GM12865 (cell line): ENCODE measurements at regions not wholly inside any gene's neighbourhood (a gene's known extent, or its start where the extent isn't known, plus 50 kb on each side); places are given as distances from the start of the nearest gene placed in this dataset.

Source experiments
- DNase-seq: peaks from one replicate; pipeline ENCODE4 v3.0.0; 2010; ENCODE audit warnings: low read depth
- H3K4me3 ChIP-seq: 2 replicates; pipeline ENCODE4 v1.5.1; 2011; ENCODE audit warnings: mild to moderate bottlenecking, low read depth, low read length, control low read depth
- TF ChIP-seq, protein P1 (sequence below): IDR thresholded peaks from 2 replicates; pipeline ENCODE4 v1.5.1; 2011; ENCODE audit warnings: low read length, control low read depth, low read depth, inconsistent platforms; ENCODE audit not compliant: insufficient read depth; ENCODE audit errors: missing control alignments

DNA sequence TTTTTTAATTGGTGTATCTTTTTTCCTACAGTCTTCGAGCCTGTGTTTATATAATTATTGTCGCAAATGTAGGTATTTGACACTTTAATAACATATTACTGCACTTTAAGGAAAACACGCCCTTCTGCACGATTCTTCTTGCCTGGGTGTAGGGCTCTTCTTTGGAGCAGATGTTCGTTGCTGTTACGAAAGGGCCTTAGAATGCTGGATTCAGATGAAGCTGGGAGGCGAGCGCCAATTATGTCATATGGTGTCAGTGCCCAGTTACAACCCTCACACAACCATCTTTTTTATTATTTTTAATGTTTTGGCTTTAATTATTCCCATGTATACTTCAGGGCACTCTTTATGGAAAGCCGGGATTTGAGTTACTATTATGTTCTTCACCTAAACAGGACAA, 553.0 kb downstream of the EBF1 start:
- TF ChIP-seq, protein P1, sequence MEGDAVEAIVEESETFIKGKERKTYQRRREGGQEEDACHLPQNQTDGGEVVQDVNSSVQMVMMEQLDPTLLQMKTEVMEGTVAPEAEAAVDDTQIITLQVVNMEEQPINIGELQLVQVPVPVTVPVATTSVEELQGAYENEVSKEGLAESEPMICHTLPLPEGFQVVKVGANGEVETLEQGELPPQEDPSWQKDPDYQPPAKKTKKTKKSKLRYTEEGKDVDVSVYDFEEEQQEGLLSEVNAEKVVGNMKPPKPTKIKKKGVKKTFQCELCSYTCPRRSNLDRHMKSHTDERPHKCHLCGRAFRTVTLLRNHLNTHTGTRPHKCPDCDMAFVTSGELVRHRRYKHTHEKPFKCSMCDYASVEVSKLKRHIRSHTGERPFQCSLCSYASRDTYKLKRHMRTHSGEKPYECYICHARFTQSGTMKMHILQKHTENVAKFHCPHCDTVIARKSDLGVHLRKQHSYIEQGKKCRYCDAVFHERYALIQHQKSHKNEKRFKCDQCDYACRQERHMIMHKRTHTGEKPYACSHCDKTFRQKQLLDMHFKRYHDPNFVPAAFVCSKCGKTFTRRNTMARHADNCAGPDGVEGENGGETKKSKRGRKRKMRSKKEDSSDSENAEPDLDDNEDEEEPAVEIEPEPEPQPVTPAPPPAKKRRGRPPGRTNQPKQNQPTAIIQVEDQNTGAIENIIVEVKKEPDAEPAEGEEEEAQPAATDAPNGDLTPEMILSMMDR = no peak
- H3K4me3 ChIP-seq = no peak overlapping the region
- no peak for DNase-seq

DNA sequence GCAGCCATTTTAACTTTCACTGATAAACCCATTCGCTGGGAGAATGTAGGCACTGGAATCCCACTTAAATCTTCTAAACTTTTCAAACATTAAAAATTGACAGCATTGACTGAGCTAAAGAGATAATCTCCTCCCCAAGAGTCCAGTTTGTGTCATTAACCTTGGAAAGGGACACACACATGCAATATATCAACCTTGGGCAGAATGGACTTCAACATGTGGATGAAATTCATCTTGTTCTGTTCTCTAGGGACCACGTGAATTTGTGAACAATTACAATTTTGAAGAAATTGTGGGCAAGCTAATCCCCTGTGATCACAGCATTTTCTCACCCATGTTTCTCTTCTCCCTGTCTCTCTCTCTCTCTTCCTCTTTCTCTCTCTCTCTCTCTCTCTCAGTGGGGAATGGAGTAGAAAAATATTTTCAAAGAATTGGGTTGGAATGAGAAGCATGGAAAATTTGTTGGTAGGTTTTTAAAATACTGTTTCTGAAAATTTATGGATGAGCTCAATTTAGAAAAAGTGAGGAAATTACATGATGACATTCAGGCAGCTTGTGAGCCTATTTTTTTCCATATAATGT, 553.7 kb downstream of the EBF1 start:
- DNase-seq = no peak
- TF ChIP-seq, protein P1 = no peak
- no peak overlapping the region for H3K4me3 ChIP-seq

DNA sequence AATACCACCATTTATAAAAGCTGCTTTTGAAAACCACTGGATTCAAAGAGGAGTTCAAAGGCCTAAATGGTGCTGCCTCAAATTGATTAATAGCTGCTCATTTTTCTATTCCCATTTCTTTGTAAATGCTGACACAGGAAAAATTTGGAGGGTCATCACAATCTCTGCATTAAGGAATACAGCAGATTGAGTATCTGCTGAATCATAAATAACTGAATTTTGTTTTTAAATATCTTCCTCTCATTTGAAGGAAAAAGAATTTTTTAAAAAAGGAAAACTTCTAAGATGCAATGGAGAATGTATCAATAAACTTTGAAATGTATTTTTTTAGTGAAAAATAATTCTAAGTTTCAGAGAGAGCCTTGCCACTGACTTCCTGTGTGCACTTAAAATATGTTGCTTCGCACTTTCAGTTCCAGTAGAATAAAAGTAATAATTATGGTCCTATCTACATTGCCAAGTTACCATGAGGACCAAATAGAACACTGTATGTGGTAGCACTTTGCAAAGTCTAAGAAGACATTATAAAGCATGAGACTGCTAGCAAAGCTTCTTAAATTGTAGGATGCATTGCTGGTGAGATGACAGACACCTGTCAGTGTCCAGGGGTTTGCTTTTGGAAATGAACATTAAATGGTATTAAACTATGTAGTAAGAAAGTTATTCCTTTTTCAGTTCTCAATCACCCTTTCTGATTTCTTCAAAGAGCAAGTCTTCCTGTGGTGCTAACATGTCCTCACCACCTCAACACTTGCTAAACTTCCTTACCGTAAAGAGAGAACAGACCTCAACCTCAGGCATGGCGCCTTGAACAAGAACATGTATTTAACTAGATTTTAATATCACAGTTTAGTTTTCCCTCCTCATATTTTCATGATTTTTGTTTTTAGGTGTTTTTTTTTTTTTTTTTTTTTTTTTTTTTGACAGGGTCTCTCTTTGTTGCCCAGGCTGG, 555.1 kb downstream of the EBF1 start:
- H3K4me3 ChIP-seq = no peak overlapping the region
- TF ChIP-seq, protein P1 = no peak
- no peak for DNase-seq

DNA sequence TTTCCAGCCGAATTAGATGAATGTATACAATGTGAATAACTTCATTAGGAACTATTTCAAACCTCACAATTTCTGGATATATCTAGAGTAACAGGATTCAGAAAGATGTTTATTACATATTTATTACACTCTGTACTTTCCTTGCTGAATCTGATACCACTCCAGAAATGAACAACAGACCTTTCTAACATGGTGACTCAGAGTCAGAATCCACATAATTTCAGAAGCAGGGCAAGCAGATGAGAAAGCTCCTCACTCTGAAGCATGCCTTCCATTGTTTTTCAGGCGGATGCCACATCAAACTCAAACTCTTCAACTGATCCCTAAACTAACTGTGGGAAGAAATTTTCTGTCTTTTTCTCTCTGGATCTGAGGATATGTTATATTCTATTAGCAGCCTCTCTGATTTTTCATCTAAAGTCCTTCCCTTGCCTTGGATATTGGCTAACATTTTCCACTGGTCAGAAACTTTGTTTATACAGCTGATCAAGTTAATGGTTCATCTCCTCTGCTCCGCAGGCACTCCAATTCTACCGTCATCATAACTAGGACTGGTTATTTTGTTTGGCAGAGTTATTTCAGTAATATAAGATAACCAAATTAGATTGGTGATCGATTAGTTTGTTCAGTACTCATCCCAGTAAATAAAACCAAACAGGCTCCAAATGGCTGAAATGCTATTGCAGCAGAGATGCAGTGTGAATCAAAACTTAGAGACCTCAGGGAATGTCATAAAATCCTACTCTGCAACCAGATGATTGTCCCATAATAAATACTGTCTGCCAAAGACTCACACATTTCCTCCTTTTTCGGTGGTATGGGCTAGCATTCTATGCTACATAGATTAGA, 556.0 kb downstream of the EBF1 start:
- no peak for DNase-seq
- TF ChIP-seq, protein P1 = no peak
- no peak overlapping the region for H3K4me3 ChIP-seq

DNA sequence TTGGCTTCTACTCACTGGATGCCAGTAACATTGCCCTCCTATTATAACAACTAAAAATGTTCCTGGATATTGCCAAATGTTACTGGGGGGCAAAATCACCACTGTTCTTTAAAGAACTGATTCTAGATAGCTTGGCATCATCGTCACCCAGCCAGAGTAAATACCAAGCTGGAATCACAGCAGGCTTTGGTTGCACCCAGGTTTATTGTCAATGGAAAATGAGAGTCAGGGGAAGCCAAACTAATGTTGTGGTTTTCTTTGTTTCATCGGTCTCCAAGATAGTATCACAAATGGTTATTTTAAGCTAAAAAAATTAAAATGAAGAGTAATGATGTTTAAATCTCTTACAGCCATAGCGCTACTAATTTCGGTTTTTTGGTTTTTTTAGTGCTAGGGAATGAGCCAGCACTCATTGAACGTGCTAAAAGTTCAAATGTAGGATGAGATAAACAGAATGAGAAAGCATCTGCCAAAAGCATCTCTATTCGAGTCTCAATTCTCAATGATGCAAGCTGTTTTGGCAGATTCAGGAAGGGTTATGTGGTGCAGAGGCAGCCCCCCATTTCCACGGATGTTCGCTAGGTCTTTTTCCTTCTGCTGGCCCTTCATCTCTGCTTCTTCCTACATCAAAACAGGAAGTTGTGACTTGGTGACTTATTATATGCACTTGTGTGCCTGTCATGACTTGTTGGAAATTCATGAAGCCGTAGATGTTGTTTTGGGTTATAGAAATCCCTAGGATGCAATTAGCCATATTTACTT, 558.0 kb downstream of the EBF1 start:
- no peak for DNase-seq
- TF ChIP-seq, protein P1 = no peak
- H3K4me3 ChIP-seq = no peak overlapping the region

DNA sequence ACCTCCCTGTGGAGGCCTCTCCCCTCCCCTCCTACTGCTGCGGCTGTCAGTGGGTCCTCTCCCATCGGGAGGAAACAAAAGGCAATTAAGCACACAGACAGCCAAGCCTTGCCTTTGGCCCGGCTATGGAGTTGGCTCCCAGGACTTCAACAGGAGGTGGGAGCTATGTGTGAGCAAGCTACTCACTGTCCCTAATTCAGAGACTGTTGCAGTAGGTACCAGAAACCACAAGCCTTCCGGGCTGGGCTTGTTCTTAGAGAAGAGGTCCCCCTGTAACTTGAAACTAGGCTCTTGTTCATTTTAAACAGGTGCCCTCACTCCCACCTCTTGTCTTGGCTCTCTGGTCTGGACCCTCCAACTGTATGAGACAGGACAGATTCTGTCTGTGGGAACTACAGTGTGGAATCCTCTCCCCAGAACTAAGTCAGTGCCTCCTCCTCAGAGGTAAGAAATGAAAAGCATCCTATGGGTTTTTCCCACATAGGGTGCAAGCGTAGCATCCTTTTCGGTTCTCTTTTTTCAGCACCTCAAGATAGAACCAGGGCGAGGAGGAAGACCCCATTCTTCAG, 561.1 kb downstream of the EBF1 start:
- TF ChIP-seq, protein P1 = no peak
- peak; percentile 38 for DNase-seq
- no peak overlapping the region for H3K4me3 ChIP-seq
